EL (cell line): ENCODE measurements at regions not wholly inside any gene's neighbourhood (a gene's known extent, or its start where the extent isn't known, plus 50 kb on each side); places are given as distances from the start of the nearest gene placed in this dataset.

ENCODE experiments used
- DNase-seq: peaks from one replicate; pipeline ENCODE4 v3.0.0-alpha.2; 2016

DNA sequence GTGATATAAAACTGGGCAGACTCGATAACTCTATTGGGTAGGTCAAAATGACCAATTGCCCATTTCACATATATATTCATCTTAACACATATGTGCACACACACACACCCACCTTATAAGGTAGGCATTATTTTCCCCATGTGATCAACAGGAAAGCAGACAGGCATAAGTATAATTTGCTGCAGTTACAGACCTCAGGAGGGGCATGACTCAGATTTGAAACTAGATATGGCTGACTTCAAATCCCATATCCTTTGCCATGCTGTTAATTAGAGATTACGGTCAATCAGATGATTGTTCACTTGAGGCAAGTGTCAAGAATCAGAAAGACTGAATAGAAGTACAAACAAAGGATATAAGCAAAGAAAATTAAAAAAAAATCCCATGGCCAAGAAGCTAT, 910.6 kb downstream of the NTRK3 start:
- no peak for DNase-seq

DNA sequence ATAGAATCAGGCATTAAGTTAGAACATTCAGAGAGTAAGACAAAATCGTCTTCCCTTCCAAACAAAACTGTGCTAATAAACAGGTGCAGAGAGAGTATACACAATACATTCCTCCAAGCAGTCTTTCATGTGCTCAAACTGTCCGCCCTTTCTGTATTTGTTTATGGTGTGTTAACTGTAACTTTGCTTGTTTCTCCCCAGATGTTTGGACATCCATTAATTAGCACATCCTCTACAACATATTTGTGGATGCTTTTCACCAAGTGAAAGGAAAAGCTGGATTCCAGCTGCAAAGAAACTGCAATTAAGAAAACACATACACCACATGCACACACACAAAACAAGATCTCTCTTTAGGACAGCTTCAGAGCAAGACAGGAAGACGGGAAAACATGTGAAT, 912.6 kb downstream of the NTRK3 start:
- no peak for DNase-seq

DNA sequence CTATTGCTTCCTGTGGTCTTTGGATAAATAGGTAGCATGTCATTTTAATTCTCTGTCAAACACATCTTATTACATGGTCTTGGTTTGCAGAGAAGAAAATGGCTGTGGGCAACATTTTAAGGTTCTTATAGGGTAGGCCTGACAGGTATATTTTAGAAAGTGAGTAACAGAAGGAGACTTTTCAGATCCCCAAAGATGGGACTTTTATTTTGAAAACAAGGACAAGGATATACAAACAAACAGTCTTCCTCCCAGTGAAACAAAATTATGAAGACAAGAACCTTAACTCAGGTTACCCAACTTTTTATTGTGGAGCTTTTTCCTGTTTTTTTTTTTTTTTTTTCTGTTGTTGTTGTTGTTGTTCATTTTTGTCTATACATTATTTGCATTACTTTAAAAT, 916.2 kb downstream of the NTRK3 start:
- no peak for DNase-seq

DNA sequence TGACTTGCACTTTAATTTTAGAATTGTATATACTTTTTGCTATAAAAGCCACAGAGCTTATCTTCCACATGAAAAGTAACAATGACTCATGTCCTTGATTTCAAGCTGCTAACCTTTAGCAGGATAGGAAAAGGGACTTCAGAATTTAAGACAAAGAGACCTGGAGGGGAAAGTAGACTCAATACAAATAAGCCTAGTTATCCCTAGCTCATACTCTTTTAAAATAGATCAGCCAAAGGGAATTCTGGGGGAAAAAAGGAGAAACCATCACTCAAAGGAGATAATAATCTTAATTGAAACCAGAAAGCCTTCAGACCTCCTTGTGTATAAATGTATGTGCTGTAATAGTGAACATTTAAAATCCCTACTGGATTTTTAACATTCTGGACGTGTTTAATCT, 930.3 kb downstream of the NTRK3 start:
- DNase-seq, result peak; percentile 13

GRCh38 chr15:87322870-87323269, 933.7 kb downstream of the NTRK3 start:
- DNase-seq, result no peak

DNA sequence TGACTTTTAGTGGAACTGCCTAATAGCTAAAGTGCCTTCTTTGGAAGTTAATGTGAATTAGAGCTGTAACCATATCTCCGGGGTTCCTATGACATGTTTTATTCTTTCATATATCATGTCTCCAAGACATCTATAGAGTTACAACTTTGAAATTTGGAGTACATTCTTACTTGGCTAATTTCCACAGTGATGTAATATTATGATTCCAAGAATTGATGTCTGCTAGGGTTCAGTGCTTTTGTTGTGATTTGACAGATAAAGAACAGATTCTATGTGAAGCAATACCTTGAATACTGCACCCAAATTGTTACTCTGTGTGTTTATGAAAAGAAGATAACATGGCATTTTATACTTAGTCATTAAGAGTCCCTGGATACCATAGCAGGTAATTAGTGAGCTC, 934.3 kb downstream of the NTRK3 start:
- no peak for DNase-seq

GRCh38 chr15:87317900-87318299, 938.6 kb downstream of the NTRK3 start:
- no peak for DNase-seq

- no peak for DNase-seq
Measured at GRCh38 chr15:87312221-87312620, 944.3 kb downstream of the NTRK3 start.

- no peak for DNase-seq
Measured at GRCh38 chr15:87300146-87300545, 956.4 kb downstream of the NTRK3 start.

- DNase-seq, result no peak
Measured at GRCh38 chr15:87294854-87295253, 961.7 kb downstream of the NTRK3 start.

DNA sequence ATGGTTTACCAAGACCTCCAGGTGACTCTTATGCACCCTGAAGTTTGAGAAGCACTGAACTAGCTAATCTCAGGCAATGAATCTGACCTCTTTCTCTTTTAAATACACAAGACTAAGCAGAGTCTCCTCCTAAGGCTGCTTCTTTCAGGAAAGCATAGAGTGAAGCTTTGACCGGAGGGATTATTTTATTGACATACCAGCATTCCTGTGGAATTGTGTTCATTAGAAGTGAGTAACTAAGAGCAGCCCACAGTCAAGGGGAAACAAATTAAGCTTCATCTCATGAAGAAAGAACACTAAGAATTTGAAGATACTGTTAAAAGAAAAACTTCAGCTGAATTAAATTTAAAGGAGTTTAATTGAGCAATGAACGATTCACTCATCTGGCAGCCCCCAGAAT, 963.5 kb downstream of the NTRK3 start:
- peak; percentile 60 for DNase-seq

DNA sequence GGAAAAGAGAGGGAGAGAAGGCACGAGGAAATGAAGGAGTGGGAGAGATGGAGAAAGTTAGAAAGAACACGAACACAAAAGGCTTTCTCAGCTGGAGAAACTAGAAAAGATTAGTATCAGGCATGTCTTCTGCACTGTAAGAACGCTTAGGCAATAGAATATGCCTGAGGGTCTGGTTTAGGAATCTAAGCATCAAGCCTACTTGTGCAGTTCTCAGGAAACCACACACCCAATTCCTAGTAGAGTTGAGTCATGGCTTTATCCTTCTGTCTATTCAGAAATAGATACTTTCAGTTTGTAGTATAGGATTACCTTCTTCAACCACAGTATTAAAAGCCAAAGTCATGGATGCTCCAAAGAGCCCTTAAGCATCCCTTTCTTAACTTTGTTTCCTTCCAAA, 969.4 kb downstream of the NTRK3 start:
- peak; percentile 91 for DNase-seq

DNA sequence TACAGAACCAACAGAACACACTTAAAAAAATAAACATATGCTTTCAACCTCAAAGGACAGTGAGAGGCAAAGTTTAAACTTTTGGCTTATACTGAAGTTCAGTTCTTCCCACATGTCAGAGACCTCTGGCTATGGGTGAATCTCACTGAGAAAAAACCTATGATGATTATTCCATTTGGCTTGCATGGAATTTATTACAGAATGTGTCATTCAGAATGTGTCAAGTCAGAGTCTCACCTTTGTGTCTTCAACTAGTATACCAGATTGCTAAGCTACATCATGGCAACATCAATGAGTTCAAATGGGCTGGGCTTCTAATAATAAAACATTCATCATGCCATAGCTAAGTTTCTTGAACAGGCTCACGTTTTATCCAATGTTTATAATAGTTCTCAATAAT, 987.0 kb downstream of the NTRK3 start:
- peak; percentile 66 for DNase-seq

- peak; percentile 57 for DNase-seq
Measured at GRCh38 chr15:87268675-87269074, 987.9 kb downstream of the NTRK3 start.

- DNase-seq, result peak; percentile 93
Measured at GRCh38 chr15:87267798-87268197, 988.7 kb downstream of the NTRK3 start.

GRCh38 chr15:87263871-87264270, 992.7 kb downstream of the NTRK3 start:
- peak; percentile 4 for DNase-seq

DNA sequence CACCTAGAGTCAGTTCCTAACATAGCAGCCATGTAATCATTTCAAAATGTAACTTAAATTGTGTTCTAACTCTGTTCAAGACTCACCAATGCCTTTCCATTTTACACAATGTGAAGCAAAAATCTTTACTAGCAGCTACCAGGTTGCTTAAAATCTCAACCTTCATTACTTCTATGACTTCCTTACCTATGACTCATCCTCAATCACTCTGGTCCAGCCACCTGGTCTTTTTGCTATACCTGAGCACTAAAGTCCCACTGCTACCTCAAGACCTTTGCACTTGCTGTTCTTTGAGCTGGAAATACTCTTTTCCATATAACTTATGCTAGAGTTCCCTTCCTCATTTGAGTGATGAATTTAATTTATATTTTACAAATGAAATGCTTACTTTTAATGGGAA, 993.2 kb downstream of the NTRK3 start:
- DNase-seq, result no peak

- DNase-seq, result no peak
Measured at GRCh38 chr15:87245592-87245991, 1010.9 kb downstream of the NTRK3 start.

DNA sequence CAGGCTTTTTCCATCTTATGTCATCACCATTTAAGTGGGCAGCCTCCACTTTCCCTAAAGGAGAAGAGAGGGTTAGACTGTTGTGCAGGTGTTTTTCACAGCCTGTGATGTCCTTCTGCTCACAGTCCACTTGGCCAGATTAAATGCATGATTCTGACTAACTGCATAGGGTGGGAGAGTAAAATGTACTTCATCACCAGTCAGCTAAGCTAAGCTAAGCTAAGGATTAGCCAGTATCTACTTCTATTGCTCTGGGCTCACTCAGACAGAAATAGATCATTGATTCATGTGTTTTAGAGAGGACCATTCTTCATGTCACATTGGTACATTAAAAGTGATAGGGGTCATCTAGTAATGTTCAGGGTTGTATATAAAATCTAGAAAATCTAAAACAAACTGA, 1013.1 kb downstream of the NTRK3 start:
- DNase-seq, result no peak

- no peak for DNase-seq
Measured at GRCh38 chr15:87239582-87240230, 1016.8 kb downstream of the NTRK3 start.

DNA sequence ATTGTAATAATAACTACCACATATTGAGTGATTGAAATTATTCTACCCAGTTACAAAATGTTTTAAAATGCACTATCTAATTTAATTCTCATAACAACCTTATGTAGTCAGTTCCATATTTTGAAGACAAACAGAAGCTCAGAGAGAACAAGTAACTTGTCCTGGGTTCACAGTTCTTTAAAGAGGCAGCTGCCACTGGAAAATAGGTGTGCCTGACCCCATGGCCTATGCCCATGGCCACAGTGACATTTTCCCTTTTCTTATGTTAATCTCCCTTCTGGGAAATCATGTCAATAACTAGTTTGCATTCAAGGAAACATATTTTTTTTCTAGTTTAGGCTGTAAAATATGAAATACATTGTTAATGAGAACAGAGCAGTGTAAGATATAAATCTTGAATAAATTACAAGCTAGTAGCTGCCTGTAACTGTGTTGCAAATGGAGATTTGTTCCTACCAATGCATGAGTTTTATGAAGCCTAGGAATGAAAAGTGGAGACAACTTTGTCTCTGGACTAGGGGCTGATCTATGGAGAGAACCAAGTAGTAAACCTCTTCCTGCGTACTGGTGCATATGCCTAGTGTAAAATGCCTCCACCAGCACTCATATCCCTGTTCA, 1018.0 kb downstream of the NTRK3 start:
- no peak for DNase-seq

DNA sequence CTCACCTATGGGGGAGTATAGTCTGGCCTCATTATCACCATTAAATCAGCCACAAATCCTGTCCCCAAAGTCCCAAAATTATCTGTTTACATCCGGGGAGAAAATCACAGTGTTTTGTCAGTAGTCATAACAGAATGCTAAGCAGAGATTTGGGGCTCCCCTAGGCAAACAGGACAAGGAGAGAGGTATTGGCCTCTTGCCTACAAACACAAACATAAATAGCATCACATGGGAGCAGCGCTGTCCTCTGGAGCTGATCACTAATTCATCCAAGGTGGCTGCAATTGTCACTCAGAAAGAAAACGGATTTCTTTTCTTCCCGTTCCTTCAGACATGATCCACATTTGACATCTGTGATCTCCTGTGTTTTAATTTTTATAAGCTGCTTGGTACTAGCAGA, 1028.1 kb downstream of the NTRK3 start:
- DNase-seq, result peak; percentile 17

DNA sequence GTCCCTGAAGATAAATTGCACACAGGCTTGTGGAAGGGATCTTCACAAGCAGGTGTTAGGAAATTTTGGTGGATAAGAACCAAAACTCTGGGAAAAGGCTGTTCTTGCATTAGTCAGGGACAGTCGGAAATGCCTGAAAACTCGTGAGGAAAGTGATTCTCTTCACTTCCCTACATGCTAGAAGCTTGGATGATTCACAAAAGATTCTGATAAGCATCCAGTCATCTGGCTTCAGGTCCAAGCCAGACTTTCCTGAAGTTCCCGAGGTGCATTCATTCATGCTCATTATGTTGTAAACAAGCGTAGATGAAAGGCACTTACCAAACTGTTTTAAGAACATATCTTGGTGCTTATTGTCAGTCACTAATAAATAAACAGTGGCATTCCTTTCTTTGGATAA, 1028.7 kb downstream of the NTRK3 start:
- DNase-seq, result peak; percentile 61

GRCh38 chr15:87225436-87225835, 1031.1 kb downstream of the NTRK3 start:
- DNase-seq, result no peak

DNA sequence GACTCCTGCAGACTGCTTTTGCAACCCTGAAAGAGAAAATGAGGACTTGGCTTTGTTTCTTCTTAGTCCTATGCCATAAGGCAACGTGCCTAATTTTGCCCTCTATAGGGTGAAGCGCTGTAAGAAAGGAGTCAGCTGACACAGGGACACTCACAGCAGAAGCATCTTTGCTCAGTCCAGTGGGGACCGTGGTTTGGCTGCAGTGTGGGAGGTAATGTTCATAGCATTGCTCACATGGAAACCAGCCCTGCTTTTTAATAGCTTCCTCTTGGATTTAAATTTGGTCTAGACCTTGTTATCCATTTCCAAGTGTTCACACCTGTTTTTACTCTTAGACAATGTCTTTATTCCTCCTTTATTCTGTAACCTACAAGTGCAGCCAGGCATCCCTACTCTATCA, 1032.1 kb downstream of the NTRK3 start:
- DNase-seq, result peak; percentile 69
